H1 (cell line): ENCODE measurements at regions not wholly inside any gene's neighbourhood (a gene's known extent, or its start where the extent isn't known, plus 50 kb on each side); places are given as distances from the start of the nearest gene placed in this dataset.

Experiments used
- CBX5 ChIP-seq: fragments of 300-800, 300-1000 bp; sonication (generic); IDR thresholded peaks from 2 replicates; pipeline ENCODE4 v1.7.1; 2016; ENCODE audit warnings: antibody characterized with exemption, low read length, low read depth
- CEBPB ChIP-seq: IDR thresholded peaks from 2 replicates; pipeline ENCODE4 v1.6.1; 2012; ENCODE audit warnings: low read depth, low read length
- EP300 ChIP-seq, 2 experiments: IDR thresholded peaks; 1 replicate in 1 of 2; 2 replicates in 1 of 2; pipeline ENCODE4 v1.6.1; 2011 to 2012; ENCODE audit warnings: low read depth in 2 of 2, low read length in 2 of 2, mild to moderate bottlenecking in 2 of 2, borderline replicate concordance in 1 of 2, inconsistent platforms in 1 of 2, moderate library complexity in 1 of 2
- SIN3A ChIP-seq, 2 experiments: IDR thresholded peaks in 1 of 2; conservative IDR thresholded peaks in 1 of 2; 2 replicates each; pipeline ENCODE4 v1.6.1; 2011 to 2012; ENCODE audit warnings: low read length in 2 of 2, improper control_type of control experiment in 1 of 2, low read depth in 1 of 2, mild to moderate bottlenecking in 1 of 2
- TAF1 ChIP-seq: IDR thresholded peaks from 2 replicates; pipeline ENCODE4 v1.6.1; 2011; ENCODE audit warnings: mild to moderate bottlenecking, low read depth, low read length
- TAF7 ChIP-seq: optimal IDR thresholded peaks from 2 replicates; pipeline ENCODE3; 2011; ENCODE audit warnings: low read depth, mild to moderate bottlenecking, inconsistent platforms, low read length, moderate library complexity, borderline replicate concordance
- USF2 ChIP-seq: IDR thresholded peaks from 2 replicates; pipeline ENCODE4 v1.6.1; 2011; ENCODE audit warnings: low read length, improper control_type of control experiment
- TF ChIP-seq, protein P1 (sequence below): fragments of 300-600 bp; sonication (generic); IDR thresholded peaks from 2 replicates; pipeline ENCODE4 v1.7.1; 2012; ENCODE audit warnings: low read length, moderate library complexity, mild to moderate bottlenecking, inconsistent platforms; ENCODE audit not compliant: insufficient replicate concordance

DNA sequence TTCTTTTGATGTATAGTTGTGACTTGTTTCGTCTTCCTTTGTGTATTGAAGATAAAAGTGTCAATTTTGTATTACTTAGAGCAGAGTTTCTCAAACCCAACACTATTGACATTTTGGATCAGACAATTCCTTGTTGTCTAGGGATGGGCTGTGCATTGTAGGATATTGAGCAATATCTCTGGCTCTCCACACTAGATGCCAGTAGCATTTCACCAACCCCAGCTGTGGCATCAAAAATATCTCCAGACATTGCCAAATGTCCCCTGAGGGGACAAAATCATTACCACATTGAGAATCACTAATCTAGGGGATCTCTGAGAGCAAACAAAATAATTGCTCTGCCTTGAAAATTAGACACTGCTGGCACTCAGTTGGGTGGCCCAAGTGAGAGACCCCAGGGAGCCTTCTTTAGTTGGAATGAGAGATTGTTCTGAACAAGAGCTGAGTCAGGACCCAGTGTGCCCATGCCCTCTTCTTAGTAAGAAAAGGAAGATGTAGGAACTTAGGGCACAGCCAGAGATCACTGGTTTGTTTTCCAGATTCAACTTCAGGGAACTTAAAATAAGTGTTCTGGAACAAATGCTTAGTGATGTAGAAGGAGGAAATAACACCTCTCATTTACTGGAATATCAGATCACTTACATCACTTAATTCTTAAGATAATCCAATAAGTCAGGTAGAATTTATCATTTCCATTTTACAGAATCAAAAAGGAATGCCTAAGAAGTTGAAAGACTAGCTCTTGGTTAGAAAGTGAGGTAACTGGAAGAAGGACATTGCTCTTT is 466.6 kb upstream of the TNP1 start (continued):
- TF ChIP-seq, protein P1, sequence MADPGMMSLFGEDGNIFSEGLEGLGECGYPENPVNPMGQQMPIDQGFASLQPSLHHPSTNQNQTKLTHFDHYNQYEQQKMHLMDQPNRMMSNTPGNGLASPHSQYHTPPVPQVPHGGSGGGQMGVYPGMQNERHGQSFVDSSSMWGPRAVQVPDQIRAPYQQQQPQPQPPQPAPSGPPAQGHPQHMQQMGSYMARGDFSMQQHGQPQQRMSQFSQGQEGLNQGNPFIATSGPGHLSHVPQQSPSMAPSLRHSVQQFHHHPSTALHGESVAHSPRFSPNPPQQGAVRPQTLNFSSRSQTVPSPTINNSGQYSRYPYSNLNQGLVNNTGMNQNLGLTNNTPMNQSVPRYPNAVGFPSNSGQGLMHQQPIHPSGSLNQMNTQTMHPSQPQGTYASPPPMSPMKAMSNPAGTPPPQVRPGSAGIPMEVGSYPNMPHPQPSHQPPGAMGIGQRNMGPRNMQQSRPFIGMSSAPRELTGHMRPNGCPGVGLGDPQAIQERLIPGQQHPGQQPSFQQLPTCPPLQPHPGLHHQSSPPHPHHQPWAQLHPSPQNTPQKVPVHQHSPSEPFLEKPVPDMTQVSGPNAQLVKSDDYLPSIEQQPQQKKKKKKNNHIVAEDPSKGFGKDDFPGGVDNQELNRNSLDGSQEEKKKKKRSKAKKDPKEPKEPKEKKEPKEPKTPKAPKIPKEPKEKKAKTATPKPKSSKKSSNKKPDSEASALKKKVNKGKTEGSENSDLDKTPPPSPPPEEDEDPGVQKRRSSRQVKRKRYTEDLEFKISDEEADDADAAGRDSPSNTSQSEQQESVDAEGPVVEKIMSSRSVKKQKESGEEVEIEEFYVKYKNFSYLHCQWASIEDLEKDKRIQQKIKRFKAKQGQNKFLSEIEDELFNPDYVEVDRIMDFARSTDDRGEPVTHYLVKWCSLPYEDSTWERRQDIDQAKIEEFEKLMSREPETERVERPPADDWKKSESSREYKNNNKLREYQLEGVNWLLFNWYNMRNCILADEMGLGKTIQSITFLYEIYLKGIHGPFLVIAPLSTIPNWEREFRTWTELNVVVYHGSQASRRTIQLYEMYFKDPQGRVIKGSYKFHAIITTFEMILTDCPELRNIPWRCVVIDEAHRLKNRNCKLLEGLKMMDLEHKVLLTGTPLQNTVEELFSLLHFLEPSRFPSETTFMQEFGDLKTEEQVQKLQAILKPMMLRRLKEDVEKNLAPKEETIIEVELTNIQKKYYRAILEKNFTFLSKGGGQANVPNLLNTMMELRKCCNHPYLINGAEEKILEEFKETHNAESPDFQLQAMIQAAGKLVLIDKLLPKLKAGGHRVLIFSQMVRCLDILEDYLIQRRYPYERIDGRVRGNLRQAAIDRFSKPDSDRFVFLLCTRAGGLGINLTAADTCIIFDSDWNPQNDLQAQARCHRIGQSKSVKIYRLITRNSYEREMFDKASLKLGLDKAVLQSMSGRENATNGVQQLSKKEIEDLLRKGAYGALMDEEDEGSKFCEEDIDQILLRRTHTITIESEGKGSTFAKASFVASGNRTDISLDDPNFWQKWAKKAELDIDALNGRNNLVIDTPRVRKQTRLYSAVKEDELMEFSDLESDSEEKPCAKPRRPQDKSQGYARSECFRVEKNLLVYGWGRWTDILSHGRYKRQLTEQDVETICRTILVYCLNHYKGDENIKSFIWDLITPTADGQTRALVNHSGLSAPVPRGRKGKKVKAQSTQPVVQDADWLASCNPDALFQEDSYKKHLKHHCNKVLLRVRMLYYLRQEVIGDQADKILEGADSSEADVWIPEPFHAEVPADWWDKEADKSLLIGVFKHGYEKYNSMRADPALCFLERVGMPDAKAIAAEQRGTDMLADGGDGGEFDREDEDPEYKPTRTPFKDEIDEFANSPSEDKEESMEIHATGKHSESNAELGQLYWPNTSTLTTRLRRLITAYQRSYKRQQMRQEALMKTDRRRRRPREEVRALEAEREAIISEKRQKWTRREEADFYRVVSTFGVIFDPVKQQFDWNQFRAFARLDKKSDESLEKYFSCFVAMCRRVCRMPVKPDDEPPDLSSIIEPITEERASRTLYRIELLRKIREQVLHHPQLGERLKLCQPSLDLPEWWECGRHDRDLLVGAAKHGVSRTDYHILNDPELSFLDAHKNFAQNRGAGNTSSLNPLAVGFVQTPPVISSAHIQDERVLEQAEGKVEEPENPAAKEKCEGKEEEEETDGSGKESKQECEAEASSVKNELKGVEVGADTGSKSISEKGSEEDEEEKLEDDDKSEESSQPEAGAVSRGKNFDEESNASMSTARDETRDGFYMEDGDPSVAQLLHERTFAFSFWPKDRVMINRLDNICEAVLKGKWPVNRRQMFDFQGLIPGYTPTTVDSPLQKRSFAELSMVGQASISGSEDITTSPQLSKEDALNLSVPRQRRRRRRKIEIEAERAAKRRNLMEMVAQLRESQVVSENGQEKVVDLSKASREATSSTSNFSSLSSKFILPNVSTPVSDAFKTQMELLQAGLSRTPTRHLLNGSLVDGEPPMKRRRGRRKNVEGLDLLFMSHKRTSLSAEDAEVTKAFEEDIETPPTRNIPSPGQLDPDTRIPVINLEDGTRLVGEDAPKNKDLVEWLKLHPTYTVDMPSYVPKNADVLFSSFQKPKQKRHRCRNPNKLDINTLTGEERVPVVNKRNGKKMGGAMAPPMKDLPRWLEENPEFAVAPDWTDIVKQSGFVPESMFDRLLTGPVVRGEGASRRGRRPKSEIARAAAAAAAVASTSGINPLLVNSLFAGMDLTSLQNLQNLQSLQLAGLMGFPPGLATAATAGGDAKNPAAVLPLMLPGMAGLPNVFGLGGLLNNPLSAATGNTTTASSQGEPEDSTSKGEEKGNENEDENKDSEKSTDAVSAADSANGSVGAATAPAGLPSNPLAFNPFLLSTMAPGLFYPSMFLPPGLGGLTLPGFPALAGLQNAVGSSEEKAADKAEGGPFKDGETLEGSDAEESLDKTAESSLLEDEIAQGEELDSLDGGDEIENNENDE, result no peak
- TF ChIP-seq USF2 (no peak), TAF7 (no peak), CBX5 (no peak), EP300 (IDR thresholded peaks at IDR 0.05; ENCODE audit: borderline replicate concordance in 1 of 2, low read depth in 2 of 2, low read length in 2 of 2) (no peak), SIN3A (conservative IDR thresholded peaks at IDR 0.05 in 1 of 2, IDR thresholded peaks at IDR 0.05 in 1 of 2; ENCODE audit: low read depth in 1 of 2, low read length in 2 of 2) (no peak), CEBPB (no peak), TAF1 (no peak)
- TF ChIP-seq, all 59 proteins: peak for 0
